Lung (tissue), 11 donors: ENCODE measurements at regions not wholly inside any gene's neighbourhood (a gene's known extent, or its start where the extent isn't known, plus 50 kb on each side); places are given as distances from the start of the nearest gene placed in this dataset.

ENCODE experiments used
- ATAC-seq: fragments of 200-7000 bp; cut with Tn5 transposase; one replicate; pipeline ENCODE4 v1.9.1; 2020; ENCODE audit warnings: moderate number of reproducible peaks; ENCODE audit not compliant: insufficient read depth, low FRiP score
- DNase-seq, 3 donors: peaks; one replicate each; pipeline ENCODE4 v3.0.0-alpha.2; 2013 to 2017
- H3K27ac ChIP-seq, 2 donors: one replicate each; pipeline ENCODE4 v1.5.1; 2013; ENCODE audit warnings: mild to moderate bottlenecking in 2 of 2, moderate library complexity in 2 of 2, control low read depth in 1 of 2, inconsistent platforms in 1 of 2, low read depth in 1 of 2, low read length in 1 of 2
- H3K27me3 ChIP-seq, 3 donors: one replicate each; pipeline ENCODE4 v1.5.1; 2013; ENCODE audit warnings: low read length in 2 of 3; ENCODE audit not compliant: control insufficient read depth in 3 of 3, insufficient read depth in 3 of 3
- H3K36me3 ChIP-seq, 4 donors: one replicate each; pipeline ENCODE4 v1.5.1; 2013; ENCODE audit warnings: low read length in 4 of 4, mild to moderate bottlenecking in 1 of 4, moderate library complexity in 1 of 4; ENCODE audit not compliant: control insufficient read depth in 4 of 4, insufficient read depth in 4 of 4
- H3K4me1 ChIP-seq, 5 donors: one replicate each; pipeline ENCODE4 v1.5.1; 2013; ENCODE audit warnings: low read length in 5 of 5, mild to moderate bottlenecking in 2 of 5, moderate library complexity in 1 of 5; ENCODE audit not compliant: control insufficient read depth in 5 of 5, insufficient read depth in 5 of 5
- H3K4me3 ChIP-seq: one replicate; pipeline ENCODE4 v1.5.1; 2013; ENCODE audit warnings: mild to moderate bottlenecking, control low read depth, moderate library complexity
- H3K9ac ChIP-seq, 2 donors: one replicate each; pipeline ENCODE4 v1.5.1; 2013; ENCODE audit warnings: low read length in 2 of 2, control low read depth in 1 of 2; ENCODE audit not compliant: insufficient read depth in 1 of 2
- H3K9me3 ChIP-seq, 4 donors: one replicate each; pipeline ENCODE4 v1.5.1; 2013; ENCODE audit warnings: low read length in 3 of 4, mild to moderate bottlenecking in 1 of 4, moderate library complexity in 1 of 4; ENCODE audit not compliant: control insufficient read depth in 4 of 4, insufficient read depth in 3 of 4
- WGBS, 2 donors: extraction: QIAGEN DNeasy Blood & Tissue Kit; methylation state at CpG; one replicate each; pipeline ENCODE4 v1.1.7; 2013; 5-methylcytosine and 5-hydroxymethylcytosine counted together
- TF ChIP-seq, protein P1 (sequence below): IDR thresholded peaks from 2 replicates; pipeline ENCODE4 v1.5.1; 2012; ENCODE audit warnings: mild to moderate bottlenecking; ENCODE audit errors: control extremely low read depth, extremely low read depth
- donor health status: control.
- donor health status: control.
- donor health status: Bipolar disorder and iron deficiency.
- donor health status: healthy.
- donor health status: DM: yes; HTN: yes; CAD: no.

DNA sequence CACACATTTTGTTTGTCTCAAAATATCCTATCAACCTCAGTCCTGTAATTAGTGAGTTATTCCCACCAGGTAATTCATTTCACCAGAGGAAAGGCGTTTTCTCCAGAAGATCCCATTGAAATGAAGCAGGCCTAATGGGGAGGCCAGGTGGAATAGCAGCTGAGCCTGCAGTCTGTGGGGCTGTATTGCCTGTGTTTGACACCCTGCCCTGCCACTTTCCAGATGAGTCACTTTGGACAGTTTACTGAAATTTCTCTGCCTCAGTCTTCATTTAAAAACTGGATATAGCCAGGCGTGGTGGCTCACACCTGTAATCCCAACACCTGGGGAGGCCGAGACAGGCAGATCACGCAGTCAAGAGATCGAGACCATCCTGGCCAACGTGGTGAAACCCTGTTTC, 78.1 kb upstream of the PPP2R5A start:
- H3K9me3 ChIP-seq = no peaks in the 10 kb centered on the region
- TF ChIP-seq, protein P1, sequence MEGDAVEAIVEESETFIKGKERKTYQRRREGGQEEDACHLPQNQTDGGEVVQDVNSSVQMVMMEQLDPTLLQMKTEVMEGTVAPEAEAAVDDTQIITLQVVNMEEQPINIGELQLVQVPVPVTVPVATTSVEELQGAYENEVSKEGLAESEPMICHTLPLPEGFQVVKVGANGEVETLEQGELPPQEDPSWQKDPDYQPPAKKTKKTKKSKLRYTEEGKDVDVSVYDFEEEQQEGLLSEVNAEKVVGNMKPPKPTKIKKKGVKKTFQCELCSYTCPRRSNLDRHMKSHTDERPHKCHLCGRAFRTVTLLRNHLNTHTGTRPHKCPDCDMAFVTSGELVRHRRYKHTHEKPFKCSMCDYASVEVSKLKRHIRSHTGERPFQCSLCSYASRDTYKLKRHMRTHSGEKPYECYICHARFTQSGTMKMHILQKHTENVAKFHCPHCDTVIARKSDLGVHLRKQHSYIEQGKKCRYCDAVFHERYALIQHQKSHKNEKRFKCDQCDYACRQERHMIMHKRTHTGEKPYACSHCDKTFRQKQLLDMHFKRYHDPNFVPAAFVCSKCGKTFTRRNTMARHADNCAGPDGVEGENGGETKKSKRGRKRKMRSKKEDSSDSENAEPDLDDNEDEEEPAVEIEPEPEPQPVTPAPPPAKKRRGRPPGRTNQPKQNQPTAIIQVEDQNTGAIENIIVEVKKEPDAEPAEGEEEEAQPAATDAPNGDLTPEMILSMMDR = no peak
- WGBS, 2 donors = 94 to 97% methylated on average over 6 of the region's 6 CpGs

DNA sequence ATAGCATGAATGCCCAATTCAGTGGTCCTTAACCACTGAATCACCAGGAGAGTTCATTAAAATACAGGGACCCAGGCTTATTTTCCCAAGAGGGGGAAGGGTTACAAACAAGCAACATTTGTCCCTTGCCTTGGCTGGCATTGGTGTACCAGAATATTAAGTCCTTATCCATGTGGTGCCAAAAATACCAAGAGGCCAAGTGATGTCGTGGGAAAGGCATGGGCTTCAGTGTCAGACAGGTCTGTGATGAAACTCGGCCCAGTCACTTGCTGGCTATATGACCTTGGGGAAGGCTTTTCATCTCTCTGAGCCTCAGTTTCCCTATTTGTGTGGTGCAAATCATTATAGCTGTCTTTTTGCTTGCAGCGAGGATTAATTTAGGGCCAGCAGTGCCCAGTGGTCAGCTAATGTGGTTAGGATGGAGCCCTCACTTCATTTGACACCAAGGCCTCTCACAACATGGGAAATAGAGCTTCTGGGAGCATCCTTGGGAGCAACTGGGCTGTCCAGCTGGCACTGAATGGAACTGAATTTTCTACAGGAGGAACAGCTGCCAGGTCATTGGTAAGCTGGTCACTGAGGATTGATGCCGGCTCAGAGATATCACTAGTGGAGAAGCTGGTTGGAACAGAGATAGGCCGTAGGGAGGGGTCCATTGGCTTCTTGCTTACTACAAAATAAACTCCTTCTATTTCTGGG, 77.2 kb upstream of the PPP2R5A start:
- Histone ChIP-seq H3K4me1 (peaks cover 0 to 5% (median 0%) of the 10 kb centered on the region in 5 donors), H3K9me3 (no peaks in the 10 kb centered on the region), H3K9ac (no peak overlapping the region), H3K4me3 (no peak overlapping the region), H3K27me3 (no peaks in the 10 kb centered on the region), H3K27ac (no peak overlapping the region), H3K36me3 (no peaks in the 10 kb centered on the region)
- TF ChIP-seq, protein P1 = no peak
- ATAC-seq = no peak
- no peak for DNase-seq
- WGBS, 2 donors = 93 to 96% methylated on average over 5 of the region's 5 CpGs

More for the DNA sequence above, 78.1 kb upstream of the PPP2R5A start:
- ATAC-seq = no peak
- H3K4me1 ChIP-seq = peaks cover 0 to 6% (median 3%) of the 10 kb centered on the region in 5 donors
- H3K36me3 ChIP-seq = no peaks in the 10 kb centered on the region
- DNase-seq = no peak
- H3K27ac ChIP-seq = no peak overlapping the region
- no peak overlapping the region for H3K4me3 ChIP-seq
- H3K27me3 ChIP-seq = no peaks in the 10 kb centered on the region
- no peak overlapping the region for H3K9ac ChIP-seq

DNA sequence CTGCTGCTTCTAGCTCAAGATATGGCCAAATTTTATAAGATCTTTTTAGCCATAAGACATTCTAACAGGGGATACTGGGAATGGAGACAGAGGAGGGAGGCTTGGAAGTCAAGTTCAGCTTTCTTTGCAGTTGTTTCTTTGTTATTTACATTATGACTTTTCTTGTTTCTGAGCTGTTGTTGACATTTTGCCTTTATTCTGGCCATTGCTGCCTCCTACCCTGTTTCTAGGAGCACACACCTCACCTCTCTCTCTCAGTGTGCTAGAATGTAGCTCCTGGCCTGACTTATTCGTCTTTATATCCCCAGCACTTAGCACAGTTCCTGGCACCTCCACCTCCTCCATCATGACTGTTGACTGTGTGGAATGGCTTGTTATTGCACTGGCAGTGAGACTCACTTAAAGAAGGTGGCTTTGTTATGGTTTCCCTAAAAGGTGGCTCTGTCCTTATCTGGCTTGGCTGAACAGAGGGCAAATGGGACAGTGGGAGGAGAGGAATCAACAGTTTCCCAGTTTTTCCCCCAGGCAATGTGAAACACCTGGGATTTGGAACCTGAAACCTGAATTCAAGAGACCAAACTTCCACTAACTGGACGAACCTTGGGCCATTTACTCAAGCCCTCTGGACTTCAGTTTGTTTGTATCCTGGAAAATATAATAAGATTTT, 76.1 kb upstream of the PPP2R5A start:
- ATAC-seq = no peak

More for the DNA sequence above, 76.1 kb upstream of the PPP2R5A start:
- Histone ChIP-seq H3K27ac (no peak overlapping the region), H3K4me1 (peaks cover 0 to 6% (median 0%) of the 10 kb centered on the region in 5 donors), H3K4me3 (no peak overlapping the region), H3K36me3 (no peaks in the 10 kb centered on the region), H3K9me3 (no peaks in the 10 kb centered on the region), H3K9ac (no peak overlapping the region), H3K27me3 (no peaks in the 10 kb centered on the region)
- DNase-seq = no peak
- TF ChIP-seq, protein P1 = no peak
- WGBS, 2 donors = 79 to 85% methylated on average over 2 of the region's 2 CpGs
